NCI-H1694 (cell line): ENCODE measurements at regions not wholly inside any gene's neighbourhood (a gene's known extent, or its start where the extent isn't known, plus 50 kb on each side); places are given as distances from the start of the nearest gene placed in this dataset.
A peak's percentile ranks its signal among the peaks of the same experiment; 100 is the strongest.

ENCODE experiments used
- DNase-seq: peaks from one replicate; lab custom pipeline; 2025; lab: John Stamatoyannopoulos, UW

- no peak for DNase-seq
These were observed 110.5 kb downstream of the CEBPB start for GRCh38 chr20:50301165-50301564.

GRCh38 chr20:50301712-50302111 lies 111.1 kb downstream of the CEBPB start:
- DNase-seq = no peak

- DNase-seq = no peak
These were observed 111.9 kb downstream of the CEBPB start for GRCh38 chr20:50302341-50303057.

GRCh38 chr20:50303573-50304500 lies 113.2 kb downstream of the CEBPB start:
- DNase-seq = peak; percentile 34

GRCh38 chr20:50304501-50304856 lies 113.8 kb downstream of the CEBPB start:
- DNase-seq = no peak

GRCh38 chr20:50304923-50305635 lies 114.4 kb downstream of the CEBPB start:
- no peak for DNase-seq

- DNase-seq = no peak
These were observed 115.2 kb downstream of the CEBPB start for GRCh38 chr20:50305636-50306477.

GRCh38 chr20:50306478-50307423 lies 116.1 kb downstream of the CEBPB start:
- no peak for DNase-seq

GRCh38 chr20:50308166-50308512 lies 117.5 kb downstream of the CEBPB start:
- no peak for DNase-seq

- no peak for DNase-seq
These were observed 118.1 kb downstream of the CEBPB start for GRCh38 chr20:50308513-50309279.

GRCh38 chr20:50309280-50309763 lies 118.7 kb downstream of the CEBPB start:
- DNase-seq = no peak

- DNase-seq = no peak
These were observed 119.4 kb downstream of the CEBPB start for GRCh38 chr20:50309764-50310672.

GRCh38 chr20:50310673-50311051 lies 120.0 kb downstream of the CEBPB start:
- DNase-seq = no peak

GRCh38 chr20:50311308-50312001 lies 120.8 kb downstream of the CEBPB start:
- no peak for DNase-seq

- DNase-seq = no peak
These were observed 121.5 kb downstream of the CEBPB start for GRCh38 chr20:50312002-50312681.

- DNase-seq = no peak
These were observed 122.3 kb downstream of the CEBPB start for GRCh38 chr20:50312682-50313521.

- DNase-seq = no peak
These were observed 122.8 kb downstream of the CEBPB start for GRCh38 chr20:50313522-50313820.
